ENCODE measurements at regions not wholly inside any gene's neighbourhood (a gene's known extent, or its start where the extent isn't known, plus 50 kb on each side); places are given as distances from the start of the nearest gene placed in this dataset.
"Not testable (repeated sequence)": the region's sequence is repeated elsewhere in the genome, so short reads cannot be mapped to it uniquely, and the experiment has no call there.

DNA sequence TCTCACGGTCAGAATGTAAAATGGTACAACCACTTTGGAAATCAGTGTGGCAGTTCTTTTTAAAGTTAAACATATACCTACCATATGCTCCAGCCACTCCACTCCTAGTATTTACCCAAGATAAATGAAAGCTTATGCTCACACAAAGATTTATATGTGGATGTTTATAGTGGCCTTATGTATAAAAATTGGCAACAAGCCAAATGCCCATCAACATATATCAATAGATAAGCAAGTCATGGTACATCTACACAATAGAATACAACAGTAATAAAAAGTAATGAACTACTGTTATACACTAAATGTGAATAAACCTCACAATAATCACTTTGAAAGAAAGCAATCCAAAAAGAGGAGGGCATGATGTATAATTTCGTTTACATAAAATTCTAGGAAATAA is 153.5 kb upstream of the LMCD1 start:
- WGBS, 4 donors: 79 to 89% (median 86%) methylated on average over 2 of the region's 2 CpGs
- TF ChIP-seq CTCF (IDR thresholded peaks at IDR 0.05) (no peak), POLR2A (IDR thresholded peaks at IDR 0.05) (no peak)
- no peaks in the 10 kb centered on the region for H3K36me3 ChIP-seq
- no peak overlapping the region for H3K27ac ChIP-seq
- DNase-seq (no peak), ATAC-seq (no peak)
- H3K27me3 ChIP-seq: no peaks in the 10 kb centered on the region
- intact Hi-C loops (cut with DNase I): no loop called here
- H3K4me1 ChIP-seq: no peaks in the 10 kb centered on the region
- no peak overlapping the region for H3K4me3 ChIP-seq
- H3K9me3 ChIP-seq: peaks cover 0 to 37% (median 11%) of the 10 kb centered on the region in 12 donors

DNA sequence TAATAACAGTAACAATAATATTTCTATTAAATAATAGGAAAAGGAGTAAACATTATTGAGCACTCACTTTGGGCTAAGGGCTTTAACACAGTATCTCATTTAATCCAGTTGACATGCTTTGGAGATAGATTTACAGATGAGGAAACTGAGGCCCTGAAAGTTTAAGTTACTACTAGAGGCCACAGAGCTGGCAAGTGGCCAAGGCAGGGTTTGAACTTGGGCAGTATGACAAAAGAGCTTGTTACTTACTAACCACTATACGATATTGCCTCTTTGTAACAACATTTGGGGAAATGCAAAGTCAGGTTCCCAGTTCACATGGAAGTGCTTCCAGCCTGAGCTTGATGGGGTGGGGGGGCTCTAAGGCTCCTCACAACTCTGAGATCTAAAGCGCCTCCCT is 149.1 kb upstream of the LMCD1 start:
- Histone ChIP-seq H3K9me3 (peaks cover 0 to 8% (median 0%) of the 10 kb centered on the region in 12 donors), H3K27me3 (no peaks in the 10 kb centered on the region), H3K4me1 (peaks cover 0 to 9% (median 0%) of the 10 kb centered on the region in 12 donors), H3K27ac (no peak overlapping the region), H3K36me3 (no peaks in the 10 kb centered on the region), H3K4me3 (no peak overlapping the region)
- DNase-seq: no peak
- ATAC-seq: no peak
- WGBS, 4 donors: 82 to 95% (median 93%) methylated on average over 2 of the region's 2 CpGs
- intact Hi-C loops (cut with DNase I): no loop called here
- TF ChIP-seq POLR2A (IDR thresholded peaks at IDR 0.05) (no peak), CTCF (IDR thresholded peaks at IDR 0.05) (no peak)

DNA sequence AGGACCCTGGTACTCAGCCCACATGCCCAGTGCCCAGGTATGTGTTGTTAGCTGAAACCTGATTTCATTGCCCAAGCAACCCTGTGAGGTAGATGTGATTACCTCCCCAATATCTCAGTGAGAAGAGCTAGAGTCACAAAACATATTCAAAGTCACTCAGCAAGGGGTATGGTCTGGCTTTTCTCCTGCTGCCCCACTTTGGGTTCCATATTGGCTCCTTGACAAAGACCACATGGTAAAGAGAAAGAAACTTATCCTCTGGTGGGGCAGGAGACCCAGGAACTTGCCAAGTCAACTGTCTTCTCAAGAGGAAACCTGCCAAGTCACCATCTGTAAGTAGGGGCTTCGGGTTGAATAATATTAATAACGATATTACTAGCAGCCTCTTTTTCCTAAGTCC is 148.3 kb upstream of the LMCD1 start:
- Histone ChIP-seq H3K27ac (no peak overlapping the region), H3K36me3 (no peaks in the 10 kb centered on the region), H3K9me3 (no peaks in the 10 kb centered on the region), H3K4me3 (no peak overlapping the region), H3K27me3 (no peaks in the 10 kb centered on the region), H3K4me1 (peaks cover 0 to 15% (median 0%) of the 10 kb centered on the region in 12 donors)
- WGBS, 4 donors: 90 to 97% (median 96%) methylated on average over 2 of the region's 2 CpGs
- no peak for ATAC-seq
- intact Hi-C loops (cut with DNase I): no loop called here
- no peak for DNase-seq
- TF ChIP-seq POLR2A (IDR thresholded peaks at IDR 0.05): no peak
- no peak for TF ChIP-seq CTCF (IDR thresholded peaks at IDR 0.05)

GRCh38 chr3:8355346-8355745 is 146.3 kb upstream of the LMCD1 start:
- Histone ChIP-seq H3K4me1 (peaks cover 0 to 15% (median 0%) of the 10 kb centered on the region in 12 donors), H3K9me3 (no peaks in the 10 kb centered on the region), H3K27ac (no peak overlapping the region), H3K4me3 (no peak overlapping the region), H3K27me3 (no peaks in the 10 kb centered on the region), H3K36me3 (no peaks in the 10 kb centered on the region)
- TF ChIP-seq POLR2A (IDR thresholded peaks at IDR 0.05) (no peak), CTCF (IDR thresholded peaks at IDR 0.05) (no peak)
- 96 to 100% (median 97%) methylated on average over 1 of the region's 1 CpG for WGBS, 4 donors
- no peak for ATAC-seq
- intact Hi-C loops (cut with DNase I): no loop called here
- DNase-seq: no peak

- peaks cover 0 to 15% (median 0%) of the 10 kb centered on the region in 12 donors for H3K4me1 ChIP-seq
- H3K36me3 ChIP-seq; H3K4me3 ChIP-seq; H3K27me3 ChIP-seq; DNase-seq; intact Hi-C loops (cut with DNase I); ATAC-seq; H3K9me3 ChIP-seq; H3K27ac ChIP-seq: not testable (repeated sequence)
Measured at GRCh38 chr3:8356066-8356465, 145.6 kb upstream of the LMCD1 start.

Measured in heart left ventricle (tissue), 16 donors.